H1 (cell line): ENCODE measurements at regions not wholly inside any gene's neighbourhood (a gene's known extent, or its start where the extent isn't known, plus 50 kb on each side); places are given as distances from the start of the nearest gene placed in this dataset.

ENCODE experiments used
- CTCF ChIA-PET: fragments of 300-600 bp; sonication (Branson Sonifier 250); formaldehyde crosslinking; loops from one replicate; lab custom pipeline; 2021; ENCODE audit not compliant: partially characterized antibody; lab: Charles Lee
- POLR2A ChIA-PET: fragments of 300-600 bp; sonication (Branson Sonifier 250); formaldehyde crosslinking; loops from one replicate; lab custom pipeline; 2021; ENCODE audit warnings: inconsistent platforms; ENCODE audit not compliant: partially characterized antibody; lab: Charles Lee
- DNase-seq, 2 experiments: peaks; one replicate each; pipeline versions ENCODE4 v3.0.0 to v3.0.0-alpha.2; 2010 to 2022; ENCODE audit warnings: low spot score in 2 of 2, low read depth in 1 of 2, mixed read lengths in 1 of 2
- FAIRE-seq: peaks from 2 replicates; lab custom pipeline; 2011; peaks lifted over from hg19 to GRCh38; lab: Jason Lieb, UNC
- H2AFZ ChIP-seq: 2 replicates; pipeline ENCODE4 v1.8.1; 2012; ENCODE audit warnings: low read length, inconsistent platforms
- H2AK5ac ChIP-seq: 2 replicates; pipeline ENCODE4 v1.6.1; 2013; ENCODE audit warnings: low read depth, low read length
- H2BK120ac ChIP-seq: replicated peaks from 2 replicates; pipeline ENCODE3; 2013; ENCODE audit warnings: low read depth, low read length, inconsistent platforms
- H2BK12ac ChIP-seq: 2 replicates; pipeline ENCODE4 v1.6.1; 2013; ENCODE audit warnings: low read depth, low read length
- H2BK15ac ChIP-seq: 2 replicates; pipeline ENCODE4 v1.6.1; 2013; ENCODE audit warnings: low read length
- H2BK20ac ChIP-seq: 2 replicates; pipeline ENCODE4 v1.6.1; 2013; ENCODE audit warnings: low read length
- H2BK5ac ChIP-seq: 2 replicates; pipeline ENCODE4 v1.6.1; 2013; ENCODE audit warnings: low read depth, low read length
- H3K14ac ChIP-seq: 2 replicates; pipeline ENCODE4 v1.6.1; 2013; ENCODE audit warnings: inconsistent platforms; ENCODE audit not compliant: insufficient read length
- H3K18ac ChIP-seq: 2 replicates; pipeline ENCODE4 v1.6.1; 2013; ENCODE audit warnings: low read length; ENCODE audit errors: extremely low read depth
- H3K23ac ChIP-seq: 2 replicates; pipeline ENCODE4 v1.6.1; 2013; ENCODE audit warnings: inconsistent platforms; ENCODE audit not compliant: insufficient read length
- H3K23me2 ChIP-seq: 2 replicates; pipeline ENCODE4 v1.6.1; 2013; ENCODE audit warnings: low read depth, low read length
- H3K27ac ChIP-seq: 2 replicates; pipeline ENCODE4 v1.6.1; 2011; ENCODE audit warnings: low read depth, low read length, inconsistent platforms
- H3K27me3 ChIP-seq, 4 experiments: replicated peaks in 1 of 4; 1 replicate in 1 of 4; 2 replicates in 3 of 4; pipeline versions ENCODE4 v1.6.1 to v1.8.1; 2011 to 2013; ENCODE audit warnings: low read length in 3 of 4, mild to moderate bottlenecking in 3 of 4, inconsistent platforms in 2 of 4, mixed read lengths in 2 of 4, moderate library complexity in 1 of 4; ENCODE audit not compliant: control insufficient read depth in 3 of 4, insufficient read depth in 3 of 4; ENCODE audit errors: extremely low read depth in 1 of 4
- H3K36me3 ChIP-seq, 4 experiments: 2 replicates each; pipeline versions ENCODE4 v1.6.1 to v1.8.1; 2011 to 2013; ENCODE audit warnings: mild to moderate bottlenecking in 4 of 4, low read length in 3 of 4, moderate library complexity in 2 of 4, control low read depth in 1 of 4, inconsistent platforms in 1 of 4; ENCODE audit not compliant: insufficient read depth in 4 of 4, control insufficient read depth in 2 of 4
- H3K4ac ChIP-seq: replicated peaks from 2 replicates; pipeline ENCODE3; 2013; ENCODE audit warnings: low read length, low read depth, mixed read lengths, inconsistent platforms; ENCODE audit not compliant: insufficient read length
- H3K4me1 ChIP-seq, 4 experiments: replicated peaks in 1 of 4; 1 replicate in 1 of 4; 2 replicates in 3 of 4; pipeline versions ENCODE4 v1.6.1 to v1.8.1; 2011 to 2013; ENCODE audit warnings: low read length in 3 of 4, inconsistent platforms in 2 of 4, mixed read lengths in 1 of 4; ENCODE audit not compliant: insufficient read depth in 4 of 4, control insufficient read depth in 3 of 4
- H3K4me2 ChIP-seq, 2 experiments: 2 replicates each; pipeline versions ENCODE4 v1.6.1 to v1.8.1; 2011 to 2013; ENCODE audit warnings: low read depth in 2 of 2, low read length in 2 of 2, control low read depth in 1 of 2, inconsistent platforms in 1 of 2, mild to moderate bottlenecking in 1 of 2; ENCODE audit not compliant: insufficient read depth in 1 of 2
- H3K4me3 ChIP-seq, 4 experiments: fragments of 200-600, 300-600 bp in 1 of 4; sonication (generic), shearing (Covaris generic), sonication (Bioruptor Twin) in 1 of 4; 2 replicates each; pipeline versions ENCODE4 v1.5.1 to v1.8.1; 2011 to 2016; ENCODE audit warnings: low read length in 4 of 4, low read depth in 3 of 4, control low read depth in 2 of 4, inconsistent platforms in 2 of 4, mild to moderate bottlenecking in 2 of 4, mixed read lengths in 1 of 4, moderate library complexity in 1 of 4; ENCODE audit not compliant: insufficient read depth in 2 of 4; ENCODE audit errors: extremely low read depth in 1 of 4
- H3K56ac ChIP-seq: replicated peaks from 2 replicates; pipeline ENCODE3; 2013; ENCODE audit warnings: low read depth, mild to moderate bottlenecking, mixed read lengths, low read length, inconsistent platforms; ENCODE audit not compliant: insufficient read length
- H3K79me1 ChIP-seq: 2 replicates; pipeline ENCODE4 v1.6.1; 2013; ENCODE audit warnings: low read depth, low read length, control low read depth
- H3K79me2 ChIP-seq, 2 experiments: 2 replicates each; pipeline versions ENCODE4 v1.6.1 to v1.8.1; 2012 to 2013; ENCODE audit warnings: low read length in 2 of 2, mild to moderate bottlenecking in 2 of 2, inconsistent platforms in 1 of 2; ENCODE audit not compliant: insufficient read depth in 2 of 2, control insufficient read depth in 1 of 2
- H3K9ac ChIP-seq, 4 experiments: replicated peaks in 1 of 4; 1 replicate in 1 of 4; 2 replicates in 3 of 4; pipeline versions ENCODE4 v1.6.1 to v1.8.1; 2011 to 2013; ENCODE audit warnings: low read depth in 3 of 4, low read length in 3 of 4, control low read depth in 2 of 4, mild to moderate bottlenecking in 2 of 4, moderate library complexity in 2 of 4, inconsistent platforms in 1 of 4; ENCODE audit errors: extremely low read depth in 1 of 4
- H3K9me3 ChIP-seq, 2 experiments: 2 replicates each; pipeline versions ENCODE4 v1.6.1 to v1.8.1; 2012 to 2013; ENCODE audit warnings: mild to moderate bottlenecking in 2 of 2, moderate library complexity in 2 of 2, control low read depth in 1 of 2, inconsistent platforms in 1 of 2, low read depth in 1 of 2, low read length in 1 of 2, mixed read lengths in 1 of 2; ENCODE audit not compliant: insufficient read depth in 2 of 2
- H4K20me1 ChIP-seq, 2 experiments: replicated peaks in 1 of 2; 2 replicates each; pipeline versions ENCODE3 to v1.8.1; 2011 to 2013; ENCODE audit warnings: inconsistent platforms in 2 of 2, low read length in 2 of 2, mild to moderate bottlenecking in 1 of 2; ENCODE audit not compliant: insufficient read depth in 2 of 2, control insufficient read depth in 1 of 2
- H4K5ac ChIP-seq: 2 replicates; pipeline ENCODE4 v1.6.1; 2013; ENCODE audit warnings: low read length, low read depth, mixed read lengths, inconsistent platforms; ENCODE audit not compliant: insufficient read length
- H4K8ac ChIP-seq: 2 replicates; pipeline ENCODE4 v1.8.0; 2013; ENCODE audit warnings: mild to moderate bottlenecking, moderate library complexity, low read length, inconsistent platforms; ENCODE audit not compliant: insufficient read depth; ENCODE audit errors: extremely low read depth
- H4K91ac ChIP-seq: replicated peaks from 2 replicates; pipeline ENCODE3; 2013; ENCODE audit warnings: low read length, mixed read lengths, inconsistent platforms; ENCODE audit not compliant: insufficient read length
- CTBP2 ChIP-seq: IDR thresholded peaks from 2 replicates; pipeline ENCODE4 v1.7.0; 2011; ENCODE audit warnings: borderline replicate concordance, mild to moderate bottlenecking, moderate library complexity, mixed read lengths, low read length; ENCODE audit not compliant: insufficient read depth, insufficient read length
- HDAC6 ChIP-seq: IDR thresholded peaks from one replicate; pipeline ENCODE4 v1.7.1; 2012; ENCODE audit warnings: low read depth, mild to moderate bottlenecking, inconsistent platforms, low read length, moderate library complexity
- RAD21 ChIP-seq, 2 experiments: IDR thresholded peaks in 1 of 2; conservative IDR thresholded peaks in 1 of 2; 2 replicates each; pipeline ENCODE4 v1.6.1; 2011; ENCODE audit warnings: low read depth in 2 of 2, low read length in 2 of 2, improper control_type of control experiment in 1 of 2, inconsistent platforms in 1 of 2, mild to moderate bottlenecking in 1 of 2, moderate library complexity in 1 of 2
- SP1 ChIP-seq: IDR thresholded peaks from 2 replicates; pipeline ENCODE4 v1.6.1; 2011; ENCODE audit warnings: low read depth, low read length
- SP2 ChIP-seq: IDR thresholded peaks from 2 replicates; pipeline ENCODE4 v1.6.1; 2012; ENCODE audit warnings: mild to moderate bottlenecking, low read length, inconsistent platforms
- TEAD4 ChIP-seq: IDR thresholded peaks from 2 replicates; pipeline ENCODE4 v1.6.1; 2012; ENCODE audit warnings: low read depth, low read length, inconsistent platforms, mixed read lengths
- YY1 ChIP-seq: IDR thresholded peaks from 2 replicates; pipeline ENCODE4 v1.6.1; 2011; ENCODE audit warnings: low read depth, mild to moderate bottlenecking, low read length
- WGBS, 2 experiments: shearing (Covaris generic) in 1 of 2; methylation state at CpG; one replicate each; pipeline versions ENCODE4 v1.1.6 to v1.1.7; 2013 to 2015; ENCODE audit warnings: low lambda C conversion rate in 2 of 2, mixed read lengths in 2 of 2, inconsistent platforms in 1 of 2, low coverage in 1 of 2, missing lambda C conversion rate in 1 of 2; ENCODE audit not compliant: insufficient replicate concordance in 2 of 2, insufficient coverage in 1 of 2, insufficient read length in 1 of 2; ENCODE audit errors: extremely low coverage in 1 of 2, missing lambda C conversion rate in 1 of 2; 5-methylcytosine and 5-hydroxymethylcytosine counted together

DNA sequence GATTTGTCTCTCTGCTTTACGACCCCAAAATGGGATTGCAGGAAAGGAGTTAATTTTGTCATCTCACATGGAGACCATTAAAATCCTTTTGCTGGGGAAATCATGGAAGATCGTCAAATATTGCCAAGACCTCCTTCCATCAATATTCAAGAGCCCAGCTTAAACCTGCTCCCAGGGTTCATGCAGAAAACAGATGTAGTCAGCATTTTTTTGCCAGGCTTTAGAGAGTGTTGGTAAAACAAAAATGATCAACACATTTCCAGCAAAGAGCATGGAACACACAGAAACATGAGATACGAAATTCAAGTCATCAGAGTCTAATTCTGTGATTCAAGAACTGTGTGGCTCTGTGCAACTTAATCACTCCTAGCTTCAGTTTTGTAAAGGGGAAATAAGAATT lies 118.0 kb upstream of the ATP10A start:
- Histone ChIP-seq H3K23me2 (no peaks in the 10 kb centered on the region), H3K4me2 (no peak overlapping the region), H3K27ac (no peak overlapping the region), H3K36me3 (no peaks in the 10 kb centered on the region), H3K18ac (no peak overlapping the region)
- POLR2A ChIA-PET = interaction anchor here (0.9 kb wide), 1 partner anchor 11 kb away, joined by 3 read pairs; no protein-coding TSS in a partner anchor
- TF ChIP-seq SP1 (no peak), SP2 (no peak), HDAC6 (no peak), RAD21 (IDR thresholded peaks at IDR 0.05 in 1 of 2, conservative IDR thresholded peaks at IDR 0.05 in 1 of 2; ENCODE audit: low read depth in 2 of 2, low read length in 2 of 2) (no peak), TEAD4 (no peak), CTBP2 (no peak), YY1 (no peak)
- TF ChIP-seq, all 59 proteins: peak for 0
- H2BK15ac ChIP-seq = no peak overlapping the region
- no peak overlapping the region for H2BK20ac ChIP-seq
- no peak overlapping the region for H4K5ac ChIP-seq
- H3K27me3 ChIP-seq = no peaks in the 10 kb centered on the region
- FAIRE-seq (no peak), DNase-seq (no peak)
- no peaks in the 10 kb centered on the region for H3K9me3 ChIP-seq
- H2AK5ac ChIP-seq = no peak overlapping the region
- no peak overlapping the region for H2BK12ac ChIP-seq
- H3K79me2 ChIP-seq = no peaks in the 10 kb centered on the region
- no peak overlapping the region for H3K14ac ChIP-seq
- no peak overlapping the region for H3K4ac ChIP-seq
- no peak overlapping the region for H2BK120ac ChIP-seq
- no peak overlapping the region for H2AFZ ChIP-seq
- 93% methylated on average over 3 of the region's 3 CpGs; no CpG with 5 or more reads in 1 of the 2 experiments for WGBS, 2 experiments
- H3K23ac ChIP-seq = no peak overlapping the region
- no peak overlapping the region for H3K56ac ChIP-seq
- H3K4me1 ChIP-seq = peaks cover 0 to 4% (median 0%) of the 10 kb centered on the region in 4 experiments; a peak in 1 of 7 replicates
- no peaks in the 10 kb centered on the region for H4K20me1 ChIP-seq
- H4K91ac ChIP-seq = no peak overlapping the region
- CTCF ChIA-PET = no interaction called here
- H2BK5ac ChIP-seq = no peak overlapping the region
- H3K9ac ChIP-seq = no peak overlapping the region
- H4K8ac ChIP-seq = no peak overlapping the region
- no peak overlapping the region for H3K4me3 ChIP-seq
- H3K79me1 ChIP-seq = no peaks in the 10 kb centered on the region
